GM19043 (cell line): ENCODE measurements at regions not wholly inside any gene's neighbourhood (a gene's known extent, or its start where the extent isn't known, plus 50 kb on each side); places are given as distances from the start of the nearest gene placed in this dataset.
"Not testable (repeated sequence)": the region's sequence is repeated elsewhere in the genome, so short reads cannot be mapped to it uniquely, and the experiment has no call there.

Experiments used
- ATAC-seq: cut with Tn5 transposase; IDR thresholded peaks from one replicate; pipeline ENCODE4 v1.9.1; 2021; ENCODE audit warnings: low read depth; ENCODE audit not compliant: unreplicated experiment

DNA sequence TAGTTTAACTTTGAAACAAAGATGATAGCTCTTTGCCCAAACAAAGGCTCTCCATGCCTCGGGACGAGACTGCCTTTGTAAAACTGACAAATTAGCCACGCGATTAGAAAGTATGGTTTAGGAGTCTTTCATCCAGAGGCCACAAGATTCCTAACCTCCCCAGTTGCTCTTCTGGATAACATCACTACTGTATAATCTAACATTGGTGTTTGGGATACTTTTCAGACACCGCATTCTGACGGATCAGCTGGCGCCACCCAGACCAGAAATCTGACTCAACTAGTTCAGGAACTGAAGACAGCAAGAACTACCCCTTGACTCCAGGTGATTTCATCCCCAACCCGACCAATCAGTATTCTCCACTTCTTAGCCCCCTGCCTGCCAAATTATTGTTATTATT, 98.1 kb upstream of the TEX13D start:
- ATAC-seq = no peak

DNA sequence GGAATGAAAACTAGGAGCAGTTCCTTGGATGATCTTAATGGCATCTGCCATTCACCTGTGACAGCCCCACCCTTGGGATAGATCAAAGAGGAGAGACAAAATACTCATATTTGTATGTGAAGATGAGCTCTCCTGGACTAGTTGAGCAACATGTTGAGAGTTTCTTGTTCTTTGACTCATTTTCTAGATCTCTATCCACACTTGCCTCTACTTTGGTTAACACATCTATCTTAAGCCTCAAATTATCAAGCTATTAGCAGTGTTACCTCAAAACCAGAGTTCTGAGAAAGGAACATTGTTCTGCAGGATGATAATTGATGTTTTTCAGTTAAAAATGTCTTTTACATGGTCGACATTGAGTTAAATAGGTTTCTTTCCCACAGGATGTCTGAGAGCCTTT, 94.2 kb upstream of the TEX13D start:
- no peak for ATAC-seq

DNA sequence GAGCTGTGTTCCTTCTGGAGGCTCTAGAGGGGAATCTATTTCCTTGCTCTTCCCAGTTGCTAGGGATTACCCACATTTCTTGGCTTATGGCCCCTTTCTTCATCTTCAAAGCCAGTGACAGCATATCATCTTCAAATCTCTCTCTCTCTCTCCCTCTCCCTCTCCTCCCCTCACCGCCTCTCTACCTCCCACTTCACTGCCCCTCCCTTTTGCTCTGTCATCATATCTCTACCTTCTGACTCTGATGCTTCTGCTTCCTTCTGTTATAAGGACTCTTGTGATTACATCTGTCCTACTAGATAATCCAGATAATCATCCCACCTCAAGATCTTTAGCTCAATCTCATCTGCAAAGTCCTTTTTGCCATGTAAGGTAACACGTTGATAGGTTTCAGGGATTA, 93.1 kb upstream of the TEX13D start:
- ATAC-seq = no peak

DNA sequence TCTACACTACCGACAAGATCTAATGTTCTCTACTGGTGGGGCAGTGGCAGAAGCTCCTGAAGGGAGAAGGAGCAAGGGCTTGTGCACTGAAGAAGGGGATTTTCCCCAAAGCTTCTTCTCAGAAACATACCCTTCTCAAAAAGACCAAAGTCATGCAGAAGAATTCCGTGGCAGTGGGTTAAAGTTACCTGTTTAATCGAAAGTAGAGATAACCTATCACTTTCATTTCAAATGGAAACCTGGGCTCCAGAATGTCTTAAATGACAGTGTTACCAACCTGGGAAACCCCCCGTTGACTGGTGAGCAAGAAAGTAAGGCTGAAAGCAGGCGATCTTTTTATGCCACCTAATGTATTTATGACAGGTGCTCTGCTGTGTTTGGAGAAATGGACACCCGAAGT, 92.5 kb upstream of the TEX13D start:
- ATAC-seq = peak; percentile 91

DNA sequence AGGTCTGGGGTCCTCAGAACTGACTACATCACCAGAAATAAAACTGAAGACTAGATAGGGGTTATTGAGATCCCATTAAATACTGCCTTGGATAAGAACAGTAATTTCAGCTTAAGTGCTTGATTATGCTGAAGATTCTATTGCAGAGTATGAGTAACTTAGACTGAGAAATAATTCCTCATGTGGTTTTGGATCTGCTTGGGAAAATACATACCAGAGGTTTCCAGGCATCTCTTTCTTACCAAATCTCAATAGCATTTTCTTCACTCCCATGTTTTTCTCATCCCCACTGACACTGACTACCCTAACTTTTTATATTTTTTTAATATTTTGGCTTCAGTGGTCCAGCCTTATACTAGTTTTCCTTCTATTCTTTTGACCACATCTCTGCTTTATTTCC, 92.0 kb upstream of the TEX13D start:
- ATAC-seq = no peak

DNA sequence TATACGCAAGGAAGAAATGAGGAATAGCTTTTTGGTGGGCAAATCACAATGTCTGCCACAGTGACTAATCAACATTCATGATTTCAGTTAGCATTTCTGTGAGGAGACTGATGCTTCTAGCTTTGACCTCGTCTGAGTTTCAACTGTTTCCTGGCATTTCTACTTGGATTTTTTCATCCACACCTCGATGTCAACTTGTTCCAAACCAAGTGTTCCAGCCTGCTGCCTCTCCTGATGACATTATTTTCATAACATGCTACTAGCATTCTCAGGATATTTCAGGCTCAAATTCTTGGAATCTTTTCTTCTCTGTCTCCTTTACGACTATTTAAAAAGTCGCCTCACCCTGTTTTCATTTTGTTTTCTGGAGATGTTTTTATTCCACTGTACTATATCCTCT, 90.3 kb upstream of the TEX13D start:
- no peak for ATAC-seq

DNA sequence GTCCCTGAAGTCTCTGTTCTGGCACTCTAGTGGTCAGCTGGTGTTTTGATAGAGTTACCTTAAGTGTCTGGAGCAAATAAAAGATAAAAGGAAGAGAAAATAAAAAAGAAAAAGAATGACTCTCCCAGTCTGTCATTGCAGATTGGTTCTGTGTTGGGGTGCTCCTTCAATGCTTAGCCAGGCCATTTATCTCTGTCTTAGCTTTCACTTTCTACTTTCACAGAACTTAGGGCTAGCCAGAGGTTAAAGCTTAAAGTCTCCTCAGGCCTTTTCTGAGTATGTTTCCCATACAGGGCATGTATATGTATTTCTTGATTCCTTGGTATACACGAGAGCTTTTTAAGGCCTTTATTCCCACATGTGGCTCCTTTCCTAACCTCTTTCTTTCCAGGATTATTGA, 83.1 kb upstream of the TEX13D start:
- ATAC-seq = no peak

DNA sequence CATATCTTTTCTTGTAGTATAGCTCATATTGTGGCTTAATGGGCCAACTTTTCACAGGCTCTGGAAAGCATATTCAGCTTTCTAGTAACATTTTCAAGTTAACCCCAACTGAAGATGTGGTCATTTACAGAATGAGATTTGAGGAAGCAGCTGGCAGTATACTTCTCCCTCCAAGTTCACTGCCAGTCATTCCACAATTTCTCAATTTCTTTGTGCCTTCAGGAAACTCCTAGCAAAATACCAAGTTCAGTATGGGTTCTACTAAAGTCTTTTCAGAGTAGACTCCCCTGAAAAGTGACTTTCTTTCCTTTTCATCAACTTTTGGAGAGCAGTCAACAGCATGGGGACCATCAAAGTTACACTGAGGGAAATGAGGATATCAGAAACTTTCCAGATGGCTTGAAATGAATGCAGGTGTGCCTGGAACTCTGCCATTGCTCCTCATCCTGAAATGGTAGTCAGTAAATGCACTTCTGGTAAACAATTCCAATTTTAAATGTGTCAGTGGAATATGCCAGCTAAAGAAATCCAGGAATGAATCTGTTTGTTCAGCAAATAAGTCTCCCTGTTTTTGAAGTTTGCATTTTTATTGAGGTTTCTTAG, 81.5 kb upstream of the TEX13D start:
- no peak for ATAC-seq

DNA sequence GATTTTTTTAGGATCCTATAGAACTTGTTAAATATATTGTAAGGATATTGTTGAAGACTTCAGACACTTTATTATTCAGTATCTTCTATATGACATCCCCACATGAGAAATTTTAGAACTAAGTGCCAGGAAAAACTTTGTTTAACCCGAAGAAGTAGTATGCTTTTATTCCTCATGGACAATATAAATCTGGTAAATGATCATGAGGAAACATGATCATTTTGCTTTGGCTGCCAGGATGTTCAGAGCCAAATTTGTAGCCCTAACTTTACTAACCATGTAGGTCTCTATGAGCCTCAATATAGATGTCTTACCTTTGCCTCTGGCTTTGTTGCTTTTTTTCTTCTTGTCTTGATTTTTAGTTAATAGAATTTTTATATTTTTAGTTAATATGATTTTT, 77.8 kb upstream of the TEX13D start:
- no peak for ATAC-seq

DNA sequence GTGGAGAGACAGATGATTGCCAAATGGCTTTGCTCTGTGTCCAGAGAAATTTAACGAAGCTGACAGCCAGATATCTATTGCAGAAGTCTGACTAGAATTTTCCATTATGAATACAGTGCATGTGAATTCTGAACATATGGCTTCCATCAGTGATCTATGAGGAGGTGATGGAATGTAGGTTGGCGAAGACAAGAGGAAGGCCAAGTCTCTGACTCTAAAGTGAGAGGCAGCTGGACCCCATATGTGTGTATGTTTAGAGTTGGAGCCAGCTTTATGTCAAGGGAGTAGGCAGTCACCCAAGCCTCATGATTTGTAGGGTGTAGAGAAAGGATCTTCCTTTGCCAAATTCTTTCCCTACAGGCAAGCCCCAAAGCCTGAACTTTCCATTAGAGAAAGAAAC, 76.2 kb upstream of the TEX13D start:
- no peak for ATAC-seq

DNA sequence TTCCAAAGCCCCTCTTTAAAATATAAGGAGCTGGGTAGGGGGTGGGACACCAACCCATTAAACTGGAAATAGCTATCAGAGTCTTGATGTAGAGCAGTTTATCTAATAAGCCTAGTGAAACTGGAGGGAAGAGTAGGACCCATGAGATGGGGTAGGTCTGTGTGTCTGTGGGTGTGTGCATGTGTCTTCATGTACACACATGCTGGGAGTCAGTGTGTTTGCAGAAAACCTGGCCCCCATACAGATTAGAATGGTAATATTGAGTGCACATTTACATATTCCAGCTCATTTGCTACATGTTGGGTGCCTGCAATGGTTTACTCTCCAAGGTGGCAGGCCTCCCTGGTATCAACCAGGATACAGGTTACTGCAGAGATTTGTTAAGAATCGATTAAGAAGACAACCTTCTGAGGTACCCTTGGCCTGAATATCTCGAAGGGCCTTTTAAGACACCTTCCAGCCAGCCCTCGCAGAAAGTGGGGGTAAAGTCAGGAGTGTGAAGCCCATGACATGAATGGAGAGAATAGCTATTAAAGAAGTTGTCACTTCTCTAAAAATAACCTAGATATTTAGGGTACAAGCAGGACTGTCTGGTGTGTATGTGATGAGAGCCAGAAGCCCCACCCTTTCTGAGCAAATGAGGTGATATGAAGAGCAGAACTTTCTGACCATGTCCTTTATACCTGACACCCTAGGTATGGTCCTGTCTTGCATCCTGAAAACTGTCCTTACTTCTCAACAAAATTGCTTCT, 75.7 kb upstream of the TEX13D start:
- ATAC-seq = no peak

DNA sequence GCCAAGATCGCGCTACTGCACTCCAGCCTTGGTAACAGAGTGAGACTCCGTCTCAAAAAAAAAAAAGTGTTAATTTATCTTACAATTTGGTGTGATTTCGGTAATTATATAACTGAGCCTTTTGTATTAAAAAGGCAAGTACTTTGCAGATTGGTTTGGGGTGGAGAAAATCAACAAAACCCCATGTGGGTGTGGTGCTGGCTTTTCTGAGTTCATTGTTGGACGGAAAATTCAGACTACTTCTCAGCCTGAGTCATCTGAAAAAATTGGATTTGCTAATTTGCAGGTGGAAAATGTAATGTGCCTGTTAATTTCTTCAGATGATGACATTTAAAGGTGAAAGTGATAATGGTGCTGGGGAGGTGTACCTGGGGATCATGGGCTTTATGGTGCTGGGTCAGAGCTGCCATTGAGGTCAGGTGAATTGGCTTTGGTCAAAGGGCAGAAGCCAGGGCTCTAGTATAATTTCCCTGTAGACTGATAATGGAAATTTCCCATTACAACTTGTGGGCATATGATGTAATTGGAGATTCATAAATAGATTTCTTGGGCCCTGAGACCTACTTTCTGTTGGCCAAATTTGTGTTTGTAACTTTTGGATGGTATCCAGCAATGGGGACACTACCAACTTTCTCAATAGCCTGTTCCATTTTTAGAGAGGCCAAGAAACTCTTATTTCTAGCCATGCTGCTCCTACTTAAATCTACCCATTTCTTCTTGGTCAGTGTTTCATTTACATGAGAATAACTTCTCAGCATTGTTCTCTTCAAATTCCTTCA, 74.3 kb upstream of the TEX13D start:
- no peak for ATAC-seq

DNA sequence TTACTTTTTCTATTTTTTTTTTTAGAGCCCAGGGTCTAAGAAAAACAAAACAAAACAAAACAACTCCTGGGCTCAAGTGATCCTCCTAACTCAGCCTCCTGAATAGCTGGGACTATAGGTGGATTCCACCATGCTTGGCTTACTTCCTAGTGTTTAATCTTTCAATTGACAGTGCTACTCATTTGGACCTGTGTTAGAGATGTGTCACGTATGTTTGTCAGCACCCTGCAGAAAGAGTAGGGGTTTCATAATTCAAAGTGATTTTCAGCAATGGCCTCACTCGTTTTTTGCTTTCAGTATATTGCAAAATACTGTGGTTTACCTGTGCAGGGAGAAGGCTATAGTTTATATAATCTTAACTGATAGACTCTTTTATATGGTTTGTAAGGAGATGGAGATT, 71.6 kb upstream of the TEX13D start:
- ATAC-seq = no peak

DNA sequence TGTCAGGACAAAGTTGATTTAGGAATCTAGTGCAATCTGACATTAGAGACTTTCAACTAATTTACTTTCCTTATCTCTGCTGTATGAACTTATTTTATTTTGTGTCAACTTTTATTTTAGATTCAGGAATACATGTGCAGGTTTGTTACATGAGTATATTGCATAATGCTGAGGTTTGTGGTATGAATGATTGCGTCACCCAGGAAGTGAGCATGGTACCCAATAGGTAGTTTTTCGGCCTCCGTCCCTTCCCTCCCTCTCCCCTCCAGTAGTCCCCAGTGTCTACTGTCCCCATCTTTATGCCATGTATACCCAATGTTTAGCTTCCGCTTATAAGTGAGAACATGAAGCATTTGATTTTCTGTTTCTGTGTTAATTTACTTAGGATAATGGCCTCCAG, 68.7 kb upstream of the TEX13D start:
- ATAC-seq = no peak

DNA sequence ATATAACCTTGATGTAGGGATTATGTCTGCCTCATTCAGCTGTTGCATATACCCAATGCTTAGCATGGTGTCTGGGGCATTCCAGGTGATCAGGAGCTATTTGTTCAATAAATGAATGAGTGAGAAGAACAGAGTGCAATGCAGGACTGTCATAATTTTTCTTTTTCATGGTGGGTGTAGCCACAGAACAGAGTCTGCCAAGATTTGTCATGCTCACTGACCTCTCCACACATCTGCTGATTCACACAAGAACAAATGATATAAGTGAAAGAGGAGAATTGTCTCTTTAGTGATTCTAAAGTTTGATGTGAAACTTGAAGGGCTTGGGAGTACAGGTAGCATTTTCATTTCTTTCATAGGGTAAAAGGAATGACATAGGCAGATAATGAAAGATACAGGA, 64.4 kb upstream of the TEX13D start:
- ATAC-seq = no peak

DNA sequence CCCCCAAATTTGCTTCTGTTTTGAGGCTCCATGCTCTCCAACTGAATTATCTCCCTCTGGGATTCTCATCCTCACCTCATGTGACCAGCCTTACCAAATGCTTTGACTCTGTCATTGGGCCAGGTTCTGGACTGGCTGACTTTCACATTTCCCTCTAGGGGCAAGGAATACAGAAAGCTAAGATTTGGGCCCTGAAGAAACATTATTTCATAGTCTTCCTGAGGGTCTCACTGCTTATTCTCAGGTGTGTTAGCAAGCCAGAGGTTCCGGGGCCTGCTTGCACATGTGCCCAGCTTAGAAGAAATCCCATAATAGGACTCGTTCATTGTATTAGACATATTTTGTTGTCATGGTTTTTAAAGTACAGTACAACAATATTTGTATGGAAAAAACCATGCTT, 62.6 kb upstream of the TEX13D start:
- ATAC-seq = no peak

DNA sequence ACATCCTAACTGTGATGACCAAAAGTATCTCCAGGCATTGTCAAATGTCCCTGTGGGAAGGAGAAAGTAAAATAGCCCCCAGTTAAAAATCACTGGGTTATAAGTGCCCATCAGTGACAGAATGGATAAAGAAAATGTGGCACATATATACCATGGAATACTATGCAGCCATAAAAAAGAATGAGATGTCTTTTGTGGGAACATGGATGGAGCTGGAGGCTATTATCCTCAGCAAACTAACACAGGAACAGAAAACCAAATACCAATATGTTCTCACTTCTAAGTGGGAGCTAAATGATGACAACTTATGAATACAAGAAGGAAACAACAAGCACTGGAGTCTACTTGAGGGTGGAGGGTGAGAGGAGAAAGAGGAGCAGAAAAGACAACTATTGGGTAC, 60.9 kb upstream of the TEX13D start:
- ATAC-seq = not testable (repeated sequence)

DNA sequence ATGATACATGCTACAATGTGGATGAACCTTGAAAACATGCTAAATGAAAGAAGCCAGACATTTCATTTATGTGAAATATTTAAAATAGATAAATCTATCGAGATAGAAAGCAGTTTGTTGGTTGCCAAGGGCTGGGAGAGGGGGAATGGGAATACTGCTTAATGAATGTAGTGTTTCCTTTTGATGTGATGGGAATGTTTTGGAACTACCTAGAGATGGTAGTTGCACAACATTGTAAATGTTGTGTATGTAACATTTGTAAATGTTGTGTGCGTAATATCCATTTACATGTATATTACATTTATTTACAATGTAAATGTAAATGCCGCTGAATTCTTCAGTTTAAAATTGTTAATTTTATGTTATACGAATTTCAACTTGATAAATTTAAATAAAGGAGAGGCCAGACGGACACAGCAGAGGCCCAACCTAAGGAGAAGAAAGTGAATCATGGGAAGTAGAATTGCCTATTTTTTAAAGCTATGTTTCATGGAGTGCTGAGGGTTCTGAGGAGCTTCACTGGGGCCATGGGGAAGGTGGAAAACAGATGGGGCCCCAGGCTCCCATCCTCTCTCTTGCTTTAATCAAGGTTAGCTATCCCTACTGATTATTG, 60.0 kb upstream of the TEX13D start:
- ATAC-seq = no peak

DNA sequence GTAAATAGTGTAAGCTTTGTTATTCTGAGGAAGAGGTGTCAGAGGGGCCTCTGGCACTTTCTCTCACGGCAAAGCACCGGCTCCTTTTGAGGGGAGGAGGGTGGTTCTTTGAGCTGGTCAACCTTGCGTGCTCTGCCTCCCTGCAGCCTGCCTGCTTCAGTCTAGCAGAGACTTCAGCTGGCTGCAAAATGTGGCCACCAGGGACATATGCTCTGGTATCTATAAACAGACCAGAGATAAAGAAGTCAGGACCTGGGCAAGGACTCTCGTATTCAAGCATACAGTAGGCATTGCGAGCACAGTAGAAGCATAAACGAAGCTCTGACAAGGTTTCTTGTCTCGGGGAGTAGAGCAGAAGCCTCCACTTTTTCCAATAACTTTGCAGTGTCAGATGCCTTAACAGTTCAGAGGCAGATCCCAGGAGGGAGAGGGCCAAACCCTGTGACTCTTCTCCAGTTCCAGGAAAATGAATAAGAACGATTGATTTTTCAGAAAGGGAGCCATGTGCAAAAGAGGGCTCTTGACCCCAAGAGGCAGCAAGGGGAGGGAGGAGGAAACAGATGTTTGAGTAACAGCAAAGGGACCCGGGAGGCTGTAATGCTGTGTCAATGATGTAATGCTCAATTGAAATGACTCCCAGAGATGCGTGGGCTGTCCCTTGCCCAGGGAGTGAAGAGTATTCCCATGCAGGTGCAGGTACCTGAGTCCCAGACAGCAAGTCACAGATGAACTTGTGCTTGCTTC, 57.9 kb upstream of the TEX13D start:
- ATAC-seq = no peak

DNA sequence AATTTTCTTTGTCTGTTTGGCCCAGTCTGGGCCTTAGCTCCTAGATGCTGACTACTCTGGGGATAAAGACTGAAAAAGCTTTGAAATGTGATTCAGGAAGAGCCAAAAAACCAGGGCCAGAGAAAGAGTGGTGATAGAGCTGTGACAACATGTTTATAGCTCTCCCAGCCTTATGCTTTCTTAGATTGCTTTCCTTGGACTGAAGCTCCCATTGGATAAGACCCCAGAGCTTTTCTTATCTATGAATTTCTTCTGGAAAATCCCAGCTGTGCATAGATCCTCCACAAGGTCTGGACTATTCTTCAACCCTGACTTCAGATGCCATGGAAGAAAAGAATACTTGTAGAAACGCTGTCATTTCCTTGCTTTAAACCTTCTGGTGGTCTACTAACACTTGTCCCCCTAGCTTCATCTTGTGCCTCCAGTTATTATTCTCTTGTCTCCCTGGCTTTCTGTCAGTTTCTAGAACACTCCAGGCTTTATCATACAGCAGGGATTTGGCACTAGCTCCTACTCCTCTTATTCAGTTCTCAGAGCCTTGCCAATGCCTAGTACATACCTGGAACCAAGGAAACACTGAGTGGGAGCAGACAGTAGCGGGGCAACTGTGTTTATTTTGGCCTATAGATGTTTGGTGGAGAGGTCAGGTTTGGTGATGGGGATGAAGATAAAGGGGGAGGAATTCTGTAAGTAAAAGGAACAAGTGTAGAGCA, 57.1 kb upstream of the TEX13D start:
- no peak for ATAC-seq
